DND-41 (cell line): ENCODE measurements at regions not wholly inside any gene's neighbourhood (a gene's known extent, or its start where the extent isn't known, plus 50 kb on each side); places are given as distances from the start of the nearest gene placed in this dataset.

ENCODE experiments used
- ATAC-seq: fragments of 200-7000 bp; cut with Tn5 transposase; 3 replicates; pipeline ENCODE4 v1.9.1; 2021; ENCODE audit warnings: low read depth; ENCODE audit not compliant: insufficient read depth
- DNase-seq: peaks from one replicate; pipeline ENCODE4 v3.0.0-alpha.2; 2020
- H2AFZ ChIP-seq: 2 replicates; pipeline ENCODE4 v1.6.0; 2012; ENCODE audit warnings: low read depth, low read length
- H3K27ac ChIP-seq: 2 replicates; pipeline ENCODE4 v1.5.1; 2012; ENCODE audit warnings: low read length, inconsistent platforms
- H3K27me3 ChIP-seq: fragments of 200-600 bp; sonication (generic); 2 replicates; pipeline ENCODE4 v1.6.0; 2012; ENCODE audit warnings: low read length, mild to moderate bottlenecking, inconsistent platforms; ENCODE audit not compliant: insufficient read depth, poor library complexity
- H3K36me3 ChIP-seq: 2 replicates; pipeline ENCODE4 v1.5.1; 2012; ENCODE audit warnings: low read length, inconsistent platforms; ENCODE audit not compliant: insufficient read depth
- H3K4me1 ChIP-seq: 2 replicates; pipeline ENCODE4 v1.5.1; 2012; ENCODE audit warnings: mild to moderate bottlenecking, low read length; ENCODE audit not compliant: insufficient read depth
- H3K4me2 ChIP-seq: 2 replicates; pipeline ENCODE4 v1.6.0; 2012; ENCODE audit warnings: mild to moderate bottlenecking, moderate library complexity, low read length, inconsistent platforms; ENCODE audit not compliant: insufficient read depth
- H3K4me3 ChIP-seq, 2 experiments: fragments of 200-600 bp in 1 of 2; shearing (Covaris generic) in 1 of 2; 2 replicates each; pipeline ENCODE4 v1.5.1; 2012 to 2016; ENCODE audit warnings: inconsistent platforms in 2 of 2, low read length in 2 of 2, mild to moderate bottlenecking in 2 of 2, low read depth in 1 of 2, moderate library complexity in 1 of 2
- H3K79me2 ChIP-seq: 2 replicates; pipeline ENCODE4 v1.6.0; 2012; ENCODE audit warnings: low read length, inconsistent platforms; ENCODE audit not compliant: insufficient read depth
- H3K9ac ChIP-seq: 2 replicates; pipeline ENCODE4 v1.6.0; 2012; ENCODE audit warnings: low read depth, mild to moderate bottlenecking, inconsistent platforms, low read length, moderate library complexity
- H3K9me3 ChIP-seq: 2 replicates; pipeline ENCODE4 v1.5.1; 2012; ENCODE audit warnings: low read length, moderate library complexity, mild to moderate bottlenecking, inconsistent platforms; ENCODE audit not compliant: insufficient read depth, severe bottlenecking
- H4K20me1 ChIP-seq: 2 replicates; pipeline ENCODE4 v1.6.0; 2012; ENCODE audit warnings: low read length; ENCODE audit not compliant: insufficient read depth
- CTCF ChIP-seq: IDR thresholded peaks from 2 replicates; pipeline ENCODE4 v1.5.1; 2012; ENCODE audit warnings: borderline replicate concordance, low read length, moderate library complexity, mild to moderate bottlenecking; ENCODE audit not compliant: poor library complexity, severe bottlenecking; ENCODE audit errors: extremely low read depth
- EZH2 ChIP-seq: IDR thresholded peaks from 3 replicates; pipeline ENCODE4 v1.6.1; 2012; ENCODE audit warnings: borderline replicate concordance, low read depth, mild to moderate bottlenecking, moderate library complexity, low read length, inconsistent platforms; ENCODE audit not compliant: severe bottlenecking

DNA sequence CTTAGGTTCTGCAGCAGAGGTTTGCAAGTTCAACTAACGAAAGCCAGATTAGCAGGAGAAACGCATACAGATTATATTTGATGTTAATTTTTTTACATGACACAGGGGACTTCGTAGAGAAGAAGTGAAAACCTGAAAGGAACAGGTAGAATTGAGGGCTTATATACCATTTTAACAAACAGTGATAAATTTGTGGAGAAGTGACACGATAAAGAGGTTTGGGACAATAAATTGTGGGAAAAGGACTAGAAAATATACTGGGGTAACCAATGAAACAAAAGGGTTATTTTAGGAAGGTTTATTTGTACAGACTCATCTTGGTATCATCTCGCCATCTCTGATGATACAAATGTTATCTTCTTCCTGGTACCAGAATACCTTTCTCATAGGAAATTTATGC is 452.9 kb downstream of the SETD4 start:
- ATAC-seq (no peak), DNase-seq (no peak)
- Histone ChIP-seq H3K36me3 (no peaks in the 10 kb centered on the region), H3K9ac (no peak overlapping the region), H3K27me3 (no peaks in the 10 kb centered on the region), H3K79me2 (no peaks in the 10 kb centered on the region), H2AFZ (no peak overlapping the region), H4K20me1 (no peaks in the 10 kb centered on the region), H3K4me3 (no peak overlapping the region), H3K4me2 (no peak overlapping the region), H3K27ac (no peak overlapping the region), H3K4me1 (0 out of 2 replicates have a peak, but pooled peaks cover 3% of the 10 kb centered on the region), H3K9me3 (peaks cover 4% of the 10 kb centered on the region)
- TF ChIP-seq EZH2 (no peak), CTCF (no peak)

- Histone ChIP-seq H3K9me3 (peaks cover 4% of the 10 kb centered on the region), H3K4me3 (no peak overlapping the region), H3K9ac (no peak overlapping the region), H3K79me2 (no peaks in the 10 kb centered on the region), H2AFZ (no peak overlapping the region), H4K20me1 (no peaks in the 10 kb centered on the region), H3K27ac (no peak overlapping the region), H3K4me2 (no peak overlapping the region), H3K4me1 (0 out of 2 replicates have a peak, but pooled peaks cover 3% of the 10 kb centered on the region), H3K27me3 (no peaks in the 10 kb centered on the region), H3K36me3 (no peaks in the 10 kb centered on the region)
- ATAC-seq (no peak), DNase-seq (no peak)
- TF ChIP-seq CTCF (no peak), EZH2 (no peak)
These were observed 453.7 kb downstream of the SETD4 start for GRCh38 chr21:35606578-35606977.

GRCh38 chr21:35606146-35606545 is 454.2 kb downstream of the SETD4 start:
- no peak overlapping the region for H3K4me3 ChIP-seq
- no peak overlapping the region for H3K9ac ChIP-seq
- 0 out of 2 replicates have a peak, but pooled peaks cover 3% of the 10 kb centered on the region for H3K4me1 ChIP-seq
- no peak overlapping the region for H3K27ac ChIP-seq
- H3K36me3 ChIP-seq: no peaks in the 10 kb centered on the region
- no peak overlapping the region for H2AFZ ChIP-seq
- no peaks in the 10 kb centered on the region for H4K20me1 ChIP-seq
- DNase-seq (no peak), ATAC-seq (no peak)
- no peaks in the 10 kb centered on the region for H3K79me2 ChIP-seq
- H3K27me3 ChIP-seq: no peaks in the 10 kb centered on the region
- TF ChIP-seq CTCF: no peak
- H3K4me2 ChIP-seq: no peak overlapping the region
- peaks cover 4% of the 10 kb centered on the region for H3K9me3 ChIP-seq

DNA sequence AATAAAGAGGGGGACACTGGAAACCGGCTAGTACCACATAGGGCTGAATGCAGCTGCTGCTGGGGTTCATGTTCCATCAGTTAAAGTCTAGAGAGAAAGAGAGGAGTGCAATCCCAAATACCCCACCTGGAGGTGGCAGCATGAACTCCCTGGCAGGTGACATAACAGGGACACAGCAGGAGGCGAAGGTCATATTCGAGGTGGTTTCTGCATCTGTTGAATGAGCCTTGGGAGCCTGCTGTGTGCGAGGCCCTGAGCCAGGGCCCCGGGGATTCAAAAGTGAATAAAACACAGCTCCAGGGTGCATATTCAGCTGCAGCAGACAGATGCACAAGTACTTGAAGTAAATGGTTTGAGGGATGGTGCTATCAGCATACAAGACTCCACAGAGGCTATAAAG is 456.8 kb downstream of the SETD4 start:
- Histone ChIP-seq H3K27ac (no peak overlapping the region), H3K9me3 (peaks cover 4% of the 10 kb centered on the region), H3K27me3 (no peaks in the 10 kb centered on the region), H2AFZ (no peak overlapping the region), H3K4me1 (0 out of 2 replicates have a peak, but pooled peaks cover 3% of the 10 kb centered on the region), H3K36me3 (no peaks in the 10 kb centered on the region), H3K9ac (no peak overlapping the region), H3K79me2 (no peaks in the 10 kb centered on the region), H4K20me1 (no peaks in the 10 kb centered on the region), H3K4me3 (no peak overlapping the region), H3K4me2 (no peak overlapping the region)
- TF ChIP-seq CTCF (peak; percentile 40), EZH2 (no peak)
- ATAC-seq (peak; percentile 52), DNase-seq (peak; percentile 20)
